AG04449 (cell line): ENCODE measurements at regions not wholly inside any gene's neighbourhood (a gene's known extent, or its start where the extent isn't known, plus 50 kb on each side); places are given as distances from the start of the nearest gene placed in this dataset.

Experiments
- CTCF ChIA-PET: fragments of 350-600 bp; formaldehyde crosslinking; extraction: SDS; loops from one replicate; lab custom pipeline; 2021; ENCODE audit warnings: antibody characterized with exemption; lab: Yijun Ruan, JAX
- POLR2A ChIA-PET: fragments of 400-600, 350-600 bp; formaldehyde crosslinking; extraction: SDS; loops from one replicate; lab custom pipeline; 2020; ENCODE audit warnings: antibody characterized with exemption, inconsistent platforms; lab: Yijun Ruan, JAX
- DNase-seq: peaks from one replicate; pipeline ENCODE4 v3.0.0-alpha.2; 2010; ENCODE audit warnings: low read depth, low spot score
- H3K4me3 ChIP-seq: 2 replicates; pipeline ENCODE4 v1.5.1; 2011; ENCODE audit warnings: low read depth, mild to moderate bottlenecking, control low read depth, low read length
- TF ChIP-seq, protein P1 (sequence below): IDR thresholded peaks from one replicate; pipeline ENCODE4 v1.5.1; 2011; ENCODE audit warnings: mild to moderate bottlenecking, moderate library complexity, low read length, control low read depth, inconsistent platforms; ENCODE audit not compliant: insufficient read depth; ENCODE audit errors: missing control alignments

DNA sequence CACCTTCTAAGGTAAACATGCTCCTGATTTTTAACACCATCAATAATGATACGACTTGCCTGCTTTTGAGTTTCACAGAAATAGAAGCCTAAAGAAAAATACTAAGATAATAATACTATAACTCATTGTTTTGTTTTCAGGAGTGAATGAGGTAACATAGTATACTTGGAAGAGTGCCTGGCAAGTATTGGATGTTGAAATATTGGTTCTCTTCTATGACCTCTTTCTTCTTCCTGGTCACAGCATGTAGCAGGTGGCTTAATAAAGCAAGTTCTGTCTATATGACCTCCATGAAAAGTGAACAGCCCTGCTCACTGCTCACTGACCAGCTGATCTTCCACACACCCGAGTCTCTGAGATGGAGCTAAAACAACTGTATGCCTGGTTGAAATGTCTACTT lies 312.3 kb upstream of the ONECUT1 start:
- ChIA-PET POLR2A (no interaction called here), CTCF (no interaction called here)
- no peak for DNase-seq
- H3K4me3 ChIP-seq: no peak overlapping the region
- TF ChIP-seq, protein P1, sequence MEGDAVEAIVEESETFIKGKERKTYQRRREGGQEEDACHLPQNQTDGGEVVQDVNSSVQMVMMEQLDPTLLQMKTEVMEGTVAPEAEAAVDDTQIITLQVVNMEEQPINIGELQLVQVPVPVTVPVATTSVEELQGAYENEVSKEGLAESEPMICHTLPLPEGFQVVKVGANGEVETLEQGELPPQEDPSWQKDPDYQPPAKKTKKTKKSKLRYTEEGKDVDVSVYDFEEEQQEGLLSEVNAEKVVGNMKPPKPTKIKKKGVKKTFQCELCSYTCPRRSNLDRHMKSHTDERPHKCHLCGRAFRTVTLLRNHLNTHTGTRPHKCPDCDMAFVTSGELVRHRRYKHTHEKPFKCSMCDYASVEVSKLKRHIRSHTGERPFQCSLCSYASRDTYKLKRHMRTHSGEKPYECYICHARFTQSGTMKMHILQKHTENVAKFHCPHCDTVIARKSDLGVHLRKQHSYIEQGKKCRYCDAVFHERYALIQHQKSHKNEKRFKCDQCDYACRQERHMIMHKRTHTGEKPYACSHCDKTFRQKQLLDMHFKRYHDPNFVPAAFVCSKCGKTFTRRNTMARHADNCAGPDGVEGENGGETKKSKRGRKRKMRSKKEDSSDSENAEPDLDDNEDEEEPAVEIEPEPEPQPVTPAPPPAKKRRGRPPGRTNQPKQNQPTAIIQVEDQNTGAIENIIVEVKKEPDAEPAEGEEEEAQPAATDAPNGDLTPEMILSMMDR: no peak

DNA sequence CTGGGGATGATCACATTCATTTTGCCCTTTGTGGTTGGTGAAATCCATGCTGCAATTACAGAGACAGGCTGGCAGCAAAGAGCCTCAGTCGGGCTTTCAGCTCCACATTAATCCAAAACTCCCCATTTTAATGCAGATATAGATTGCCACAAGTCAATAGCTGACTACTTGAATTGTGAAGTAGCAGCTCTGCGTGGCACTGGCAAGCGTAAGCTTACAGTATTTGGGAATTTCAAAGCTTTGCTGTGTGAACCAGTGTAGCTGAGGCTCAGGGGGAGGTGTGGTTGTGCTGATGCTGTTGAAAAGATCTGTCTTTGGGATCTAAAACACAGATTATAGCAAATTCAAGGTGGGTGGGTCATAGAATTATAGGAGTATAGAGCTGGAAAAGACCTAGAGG lies 290.3 kb upstream of the ONECUT1 start:
- ChIA-PET CTCF (no interaction called here), POLR2A (no interaction called here)
- TF ChIP-seq, protein P1: no peak
- H3K4me3 ChIP-seq: no peak overlapping the region
- DNase-seq: no peak

DNA sequence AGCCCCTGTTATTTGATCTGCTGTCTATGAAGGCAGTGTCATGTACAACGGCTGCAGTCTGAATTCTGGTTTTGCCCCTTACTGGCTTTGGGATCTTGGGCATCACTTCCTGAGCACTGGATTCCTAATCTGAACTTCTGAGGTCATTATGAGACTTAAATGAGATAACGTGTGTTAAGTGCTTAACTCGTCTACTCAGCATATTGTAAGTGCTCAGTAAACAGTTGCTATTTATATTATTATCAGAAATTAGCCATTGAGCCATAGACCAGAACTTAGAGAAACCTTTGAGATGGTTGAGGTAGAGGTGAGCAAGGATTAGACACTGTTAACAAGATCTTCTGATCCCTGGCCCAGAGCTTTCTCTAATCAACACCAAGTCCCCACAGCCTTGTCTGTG lies 284.1 kb upstream of the ONECUT1 start:
- ChIA-PET CTCF (no interaction called here), POLR2A (no interaction called here)
- TF ChIP-seq, protein P1: no peak

DNA sequence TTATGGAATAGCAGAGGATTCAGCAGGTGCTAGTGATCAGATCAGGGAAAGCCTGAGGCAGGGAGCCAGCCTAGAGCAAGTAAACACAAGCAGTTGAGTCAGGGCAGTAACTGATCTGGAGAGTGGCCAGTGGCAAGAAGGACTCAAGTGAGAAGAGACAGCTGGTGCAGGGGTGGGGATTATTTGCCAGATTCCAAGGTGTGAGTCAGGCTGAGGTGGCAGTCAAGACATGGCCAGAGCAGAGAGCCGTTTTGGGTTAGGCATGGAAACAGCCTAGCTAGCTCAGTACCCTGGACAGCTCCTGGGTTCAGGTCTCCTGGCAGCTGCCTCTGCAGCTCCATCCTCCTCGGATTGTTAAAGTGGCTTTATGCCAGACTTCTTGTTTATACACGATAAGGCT lies 281.9 kb upstream of the ONECUT1 start:
- DNase-seq: no peak
- POLR2A ChIA-PET: no interaction called here
- H3K4me3 ChIP-seq: no peak overlapping the region
- TF ChIP-seq, protein P1: no peak
- CTCF ChIA-PET: no interaction called here

More for the DNA sequence above, 284.1 kb upstream of the ONECUT1 start:
- DNase-seq: no peak
- H3K4me3 ChIP-seq: no peak overlapping the region

DNA sequence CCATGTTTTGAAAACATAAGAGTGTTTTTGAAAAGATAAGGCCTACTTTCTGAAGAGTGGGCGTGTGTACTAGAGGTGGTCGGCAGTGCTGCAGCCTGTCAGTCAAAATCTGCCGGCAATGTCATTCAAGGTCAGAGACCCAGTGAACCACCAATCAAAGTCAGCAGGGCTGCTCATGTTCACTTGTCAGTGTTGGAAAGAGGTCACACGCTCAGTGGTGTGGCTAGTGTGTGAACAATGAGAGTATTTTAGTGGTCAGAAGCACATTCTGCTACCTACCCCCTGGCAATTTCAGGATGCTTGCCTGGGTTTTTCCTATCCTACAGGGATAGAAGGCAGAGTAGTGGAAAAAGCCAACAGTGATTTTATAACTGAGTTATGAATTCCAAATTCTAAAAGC lies 278.5 kb upstream of the ONECUT1 start:
- ChIA-PET POLR2A (no interaction called here), CTCF (no interaction called here)
- no peak overlapping the region for H3K4me3 ChIP-seq
- TF ChIP-seq, protein P1: no peak
- DNase-seq: no peak

DNA sequence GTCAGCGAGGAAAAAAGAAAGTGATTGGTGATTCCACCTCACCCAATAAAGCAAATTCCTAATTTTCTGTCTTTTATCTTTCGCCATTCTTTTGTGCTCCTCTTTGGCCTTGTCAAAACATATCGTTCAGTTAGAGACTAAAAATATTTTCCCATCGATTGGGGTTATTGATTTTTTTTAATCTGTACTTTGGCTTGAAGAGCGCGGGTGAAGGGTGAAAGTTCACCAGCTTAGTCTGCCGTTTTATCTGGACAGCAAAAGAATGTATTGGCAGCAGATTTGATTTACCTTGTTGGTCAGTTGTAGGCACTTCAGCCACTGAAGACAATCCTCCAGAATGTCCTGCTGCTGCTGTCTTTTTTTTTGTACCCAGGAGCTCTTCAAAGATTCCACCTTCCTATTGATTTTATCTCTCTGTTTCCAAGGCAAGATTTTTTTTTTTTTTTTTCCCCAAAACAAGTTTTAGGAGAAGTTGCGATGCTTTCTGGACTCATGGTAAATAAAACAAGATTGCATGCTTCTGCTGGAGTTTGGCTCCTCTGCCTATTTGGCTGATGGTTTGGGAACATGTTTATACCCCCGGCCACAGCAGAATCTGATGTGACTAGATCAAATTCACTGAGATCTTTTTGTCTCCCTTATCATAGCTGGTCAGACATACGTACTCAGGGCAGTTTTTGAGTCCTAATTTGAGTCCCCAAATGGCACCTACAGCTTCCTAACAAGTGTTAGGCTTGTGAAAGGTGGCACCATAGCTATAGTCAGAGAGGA lies 269.3 kb upstream of the ONECUT1 start:
- ChIA-PET POLR2A (no interaction called here), CTCF (no interaction called here)
- TF ChIP-seq, protein P1: no peak
- no peak overlapping the region for H3K4me3 ChIP-seq
- no peak for DNase-seq
